Naive thymus-derived CD4-positive, alpha-beta T cell (primary cell): ENCODE measurements at regions not wholly inside any gene's neighbourhood (a gene's known extent, or its start where the extent isn't known, plus 50 kb on each side); places are given as distances from the start of the nearest gene placed in this dataset.

Source experiments
- ATAC-seq: fragments of 150-1000 bp; cut with Tn5 transposase; 2 replicates; pipeline ENCODE4 v1.10.0; 2021; ENCODE audit warnings: mild to moderate bottlenecking, moderate library complexity
- CTCF ChIA-PET: fragments of 350-600 bp; sonication (Branson Sonifier 250); formaldehyde crosslinking; loops from one replicate; lab custom pipeline; 2021; ENCODE audit warnings: antibody characterized with exemption; lab: Charles Lee
- POLR2A ChIA-PET: fragments of 350-600 bp; sonication (Branson Sonifier 250); formaldehyde crosslinking; loops from one replicate; lab custom pipeline; 2021; ENCODE audit warnings: antibody characterized with exemption, inconsistent platforms; lab: Charles Lee
- DNase-seq, 9 donors: peaks; one replicate each; pipeline versions ENCODE4 v3.0.0 to v3.0.0-alpha.2; 2020 to 2022; ENCODE audit warnings: mixed read lengths in 1 of 9
- H3K27ac ChIP-seq: one replicate; pipeline ENCODE4 v1.7.0; 2013; ENCODE audit warnings: mild to moderate bottlenecking, low read depth, low read length, moderate library complexity
- H3K27me3 ChIP-seq, 2 donors: one replicate each; pipeline ENCODE4 v1.7.0; 2013; ENCODE audit warnings: low read length in 2 of 2, mild to moderate bottlenecking in 2 of 2, moderate library complexity in 2 of 2; ENCODE audit not compliant: control insufficient read depth in 2 of 2, insufficient read depth in 2 of 2
- H3K36me3 ChIP-seq, 3 experiments: 1 replicate in 2 of 3; 2 replicates in 1 of 3; pipeline ENCODE4 v1.7.0; 2013; ENCODE audit warnings: low read length in 3 of 3, mild to moderate bottlenecking in 3 of 3, moderate library complexity in 1 of 3; ENCODE audit not compliant: insufficient read depth in 3 of 3, control insufficient read depth in 2 of 3
- H3K4me1 ChIP-seq, 2 donors: one replicate each; pipeline ENCODE4 v1.7.0; 2013; ENCODE audit warnings: low read length in 2 of 2, mild to moderate bottlenecking in 2 of 2, moderate library complexity in 1 of 2; ENCODE audit not compliant: control insufficient read depth in 2 of 2, insufficient read depth in 2 of 2
- H3K4me3 ChIP-seq: 2 replicates; pipeline ENCODE4 v1.7.0; 2013; ENCODE audit warnings: mild to moderate bottlenecking, low read length
- H3K9me3 ChIP-seq, 3 experiments: 1 replicate in 2 of 3; 2 replicates in 1 of 3; pipeline ENCODE4 v1.7.0; 2013; ENCODE audit warnings: low read length in 3 of 3; ENCODE audit not compliant: control insufficient read depth in 2 of 3
- H3K27ac Mint-ChIP-seq, 9 donors: one replicate each; pipeline ENCODE4 v1.8.0; 2020 to 2022; ENCODE audit warnings: mixed read lengths in 9 of 9, mild to moderate bottlenecking in 8 of 9, moderate library complexity in 5 of 9, inconsistent platforms in 2 of 9
- H3K27me3 Mint-ChIP-seq, 5 donors: one replicate each; pipeline ENCODE4 v1.8.0; 2021 to 2022; ENCODE audit warnings: mixed read lengths in 5 of 5, mild to moderate bottlenecking in 1 of 5
- H3K36me3 Mint-ChIP-seq, 5 donors: one replicate each; pipeline ENCODE4 v1.8.0; 2020 to 2022; ENCODE audit warnings: mixed read lengths in 5 of 5, mild to moderate bottlenecking in 3 of 5, inconsistent platforms in 1 of 5
- H3K4me1 Mint-ChIP-seq, 7 donors: one replicate each; pipeline ENCODE4 v1.8.0; 2020 to 2022; ENCODE audit warnings: mixed read lengths in 7 of 7, mild to moderate bottlenecking in 3 of 7, inconsistent platforms in 1 of 7
- H3K4me3 Mint-ChIP-seq, 10 donors: one replicate each; pipeline ENCODE4 v1.8.0; 2020 to 2022; ENCODE audit warnings: mild to moderate bottlenecking in 10 of 10, mixed read lengths in 10 of 10, moderate library complexity in 6 of 10, inconsistent platforms in 2 of 10
- H3K9me3 Mint-ChIP-seq, 11 donors: one replicate each; pipeline ENCODE4 v1.8.0; 2020 to 2022; ENCODE audit warnings: mixed read lengths in 11 of 11, mild to moderate bottlenecking in 4 of 11, inconsistent platforms in 1 of 11, moderate library complexity in 1 of 11
- intact Hi-C, 2 donors: fragments of 100-400 bp; cut with micrococcal nuclease; formaldehyde crosslinking; loops; one replicate each; pipeline ENCODE4 v1.15.1; 2023

DNA sequence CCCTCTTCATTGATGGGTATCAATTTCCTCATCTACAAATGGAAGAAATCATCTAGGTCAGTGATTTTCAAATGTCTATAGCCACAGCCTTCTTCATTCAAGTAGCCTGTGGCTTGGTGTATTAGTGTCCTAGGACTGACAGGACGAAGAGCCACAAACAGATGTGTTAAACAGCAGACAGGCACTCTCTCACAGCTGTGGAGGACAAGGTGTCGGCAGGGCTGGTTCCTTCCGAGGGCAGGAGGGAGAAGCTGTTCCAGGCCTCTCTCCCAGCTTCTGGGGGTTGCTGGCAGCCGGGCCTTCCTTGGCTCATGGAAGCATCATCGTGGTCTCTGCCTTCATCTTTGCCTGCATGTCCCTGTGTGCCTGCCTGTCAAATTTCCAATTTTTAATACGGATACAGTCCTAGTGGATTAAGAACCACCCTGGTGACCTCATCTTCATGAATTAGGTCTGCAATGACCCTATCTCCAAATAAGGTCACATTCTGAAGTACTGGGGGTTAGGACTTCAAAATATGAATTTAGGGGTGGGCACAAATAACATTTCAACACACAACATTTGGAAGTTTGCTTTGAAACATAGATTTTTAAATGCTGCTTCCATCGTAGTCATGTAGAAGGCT is 86.5 kb downstream of the PTGR3 start:
- H3K27ac Mint-ChIP-seq, result no peak overlapping the region
- peaks cover 0 to 2% (median 0%) of the 10 kb centered on the region in 11 donors for H3K9me3 Mint-ChIP-seq
- no peak overlapping the region for H3K4me3 Mint-ChIP-seq
- Histone ChIP-seq H3K27me3 (no peaks in the 10 kb centered on the region), H3K4me3 (no peak overlapping the region), H3K9me3 (no peaks in the 10 kb centered on the region), H3K36me3 (no peaks in the 10 kb centered on the region), H3K27ac (no peak overlapping the region), H3K4me1 (no peaks in the 10 kb centered on the region)
- no peaks in the 10 kb centered on the region for H3K27me3 Mint-ChIP-seq
- intact Hi-C loops, result no loop called here
- ATAC-seq (no peak), DNase-seq (no peak)
- H3K4me1 Mint-ChIP-seq, result peaks cover 0 to 8% (median 3%) of the 10 kb centered on the region in 7 donors
- H3K36me3 Mint-ChIP-seq, result no peaks in the 10 kb centered on the region
- POLR2A ChIA-PET, result no interaction called here
- CTCF ChIA-PET, result no interaction called here

DNA sequence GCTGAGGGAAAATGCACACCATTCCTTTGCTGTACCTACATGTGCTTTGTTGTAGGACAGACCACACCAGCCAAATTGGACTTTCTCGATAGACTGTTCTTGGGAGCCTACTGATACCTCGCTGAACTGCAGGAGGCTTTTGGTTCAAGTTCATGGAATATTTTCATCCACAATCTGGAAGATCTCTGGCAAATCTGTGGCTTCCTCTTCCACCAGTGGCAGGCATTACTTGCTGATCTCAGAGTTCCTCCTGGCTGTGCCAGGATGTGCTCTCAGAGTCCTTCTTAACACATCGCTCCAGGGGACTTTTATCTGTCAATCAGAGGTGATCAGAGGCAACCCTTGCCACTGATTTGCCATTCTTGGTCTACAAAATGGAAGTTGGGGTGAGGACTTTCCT is 87.7 kb downstream of the PTGR3 start:
- CTCF ChIA-PET, result no interaction called here
- no peak for ATAC-seq
- Mint-ChIP-seq H3K4me1 (peaks cover 0 to 4% (median 2%) of the 10 kb centered on the region in 7 donors), H3K36me3 (no peaks in the 10 kb centered on the region), H3K27me3 (no peaks in the 10 kb centered on the region), H3K27ac (no peak overlapping the region), H3K9me3 (peaks cover 0 to 2% (median 0%) of the 10 kb centered on the region in 11 donors), H3K4me3 (no peak overlapping the region)
- intact Hi-C loops, result no loop called here
- Histone ChIP-seq H3K36me3 (no peaks in the 10 kb centered on the region), H3K27ac (no peak overlapping the region), H3K4me1 (no peaks in the 10 kb centered on the region), H3K4me3 (no peak overlapping the region), H3K9me3 (no peaks in the 10 kb centered on the region), H3K27me3 (no peaks in the 10 kb centered on the region)
- DNase-seq, result no peak
- POLR2A ChIA-PET, result no interaction called here

DNA sequence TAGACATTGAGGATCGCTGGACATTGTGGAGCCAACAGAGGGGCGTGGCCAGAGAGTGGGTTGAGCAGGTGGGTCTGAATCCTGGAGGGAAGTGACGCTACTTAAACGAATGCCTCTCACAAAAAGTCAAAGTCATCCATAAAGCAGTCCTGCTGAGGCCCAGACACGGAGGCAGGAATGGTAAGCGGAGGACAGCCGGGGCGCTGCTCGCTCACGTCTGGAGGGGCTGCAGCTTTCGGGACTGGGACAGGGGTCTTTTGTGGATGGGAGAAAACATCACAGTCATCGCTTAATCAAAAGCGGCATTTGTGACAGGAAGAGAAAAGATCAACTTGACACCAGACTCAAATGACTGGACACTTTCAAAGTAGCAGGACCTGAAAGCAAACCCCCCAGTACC is 88.4 kb downstream of the PTGR3 start:
- no peaks in the 10 kb centered on the region for H3K4me1 ChIP-seq
- ChIA-PET POLR2A (no interaction called here), CTCF (no interaction called here)
- DNase-seq (no peak), ATAC-seq (no peak)
- no peaks in the 10 kb centered on the region for H3K36me3 ChIP-seq
- Mint-ChIP-seq H3K4me3 (no peak overlapping the region), H3K4me1 (no peaks in the 10 kb centered on the region), H3K27ac (peak overlapping the region in 1 of 9 donors; percentile 8), H3K36me3 (no peaks in the 10 kb centered on the region), H3K27me3 (peaks cover 0 to 6% (median 0%) of the 10 kb centered on the region in 5 donors), H3K9me3 (peaks cover 0 to 2% (median 0%) of the 10 kb centered on the region in 11 donors)
- no peak overlapping the region for H3K27ac ChIP-seq
- no peaks in the 10 kb centered on the region for H3K27me3 ChIP-seq
- intact Hi-C loops, result no loop called here
- no peak overlapping the region for H3K4me3 ChIP-seq
- no peaks in the 10 kb centered on the region for H3K9me3 ChIP-seq

DNA sequence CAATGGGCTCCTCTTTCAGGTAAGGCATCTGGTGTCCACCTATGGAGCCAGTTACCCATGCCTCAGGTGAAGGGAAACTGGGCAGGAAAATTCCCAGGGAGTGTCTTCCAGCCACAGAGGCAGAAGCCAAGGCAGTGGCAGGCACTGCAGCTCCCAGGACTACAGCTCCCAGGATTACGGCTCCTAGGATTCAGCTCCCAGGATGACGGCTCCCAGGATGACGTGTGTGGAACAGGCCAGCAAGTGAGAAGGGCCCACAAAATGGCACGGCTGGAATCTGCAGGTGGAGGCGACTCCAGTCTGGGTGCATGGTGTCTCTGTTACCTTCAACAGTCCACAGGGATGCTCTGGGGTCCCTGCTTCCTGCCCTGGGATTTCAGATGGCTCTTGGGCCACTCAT is 92.1 kb downstream of the PTGR3 start:
- Histone ChIP-seq H3K27me3 (no peaks in the 10 kb centered on the region), H3K27ac (no peak overlapping the region), H3K4me3 (no peak overlapping the region), H3K9me3 (no peaks in the 10 kb centered on the region), H3K36me3 (no peaks in the 10 kb centered on the region), H3K4me1 (no peaks in the 10 kb centered on the region)
- DNase-seq (no peak), ATAC-seq (no peak)
- intact Hi-C loops, result no loop called here
- Mint-ChIP-seq H3K27me3 (peaks cover 0 to 7% (median 0%) of the 10 kb centered on the region in 5 donors), H3K27ac (no peak overlapping the region), H3K4me1 (peaks cover 0 to 8% (median 6%) of the 10 kb centered on the region in 7 donors), H3K36me3 (no peaks in the 10 kb centered on the region), H3K4me3 (no peak overlapping the region), H3K9me3 (peaks cover 0 to 4% (median 0%) of the 10 kb centered on the region in 11 donors)
- POLR2A ChIA-PET, result no interaction called here
- CTCF ChIA-PET, result interaction anchor here (0.6 kb wide), 1 partner anchor 190 kb away, joined by 3 read pairs; no protein-coding TSS in a partner anchor

DNA sequence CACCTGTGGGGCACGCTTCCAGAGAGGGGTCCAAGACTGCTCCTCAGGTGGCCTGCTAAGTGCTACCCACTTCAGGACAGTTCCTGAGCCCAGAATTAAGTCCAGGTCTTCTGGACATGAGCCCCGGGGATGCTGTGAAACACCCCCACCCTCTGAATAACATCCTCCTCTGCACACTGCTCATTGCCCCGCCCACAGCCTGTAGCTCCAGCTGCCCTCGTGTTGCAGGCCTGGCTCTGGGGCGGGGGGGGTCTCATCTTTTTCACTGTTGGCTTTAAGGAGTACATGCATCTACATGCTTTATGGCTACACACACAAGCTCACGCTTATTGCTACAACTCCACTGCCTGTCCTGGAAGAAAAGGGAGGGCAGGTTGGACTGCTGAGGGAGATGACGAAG is 92.8 kb downstream of the PTGR3 start:
- ChIA-PET CTCF (no interaction called here), POLR2A (no interaction called here)
- no peak overlapping the region for H3K4me3 ChIP-seq
- H3K36me3 ChIP-seq, result no peaks in the 10 kb centered on the region
- peaks cover 0 to 8% (median 6%) of the 10 kb centered on the region in 7 donors for H3K4me1 Mint-ChIP-seq
- ATAC-seq (no peak), DNase-seq (no peak)
- H3K27me3 Mint-ChIP-seq, result peaks cover 0 to 7% (median 0%) of the 10 kb centered on the region in 5 donors
- H3K4me1 ChIP-seq, result no peaks in the 10 kb centered on the region
- peaks cover 0 to 4% (median 0%) of the 10 kb centered on the region in 11 donors for H3K9me3 Mint-ChIP-seq
- no peak overlapping the region for H3K4me3 Mint-ChIP-seq
- no peak overlapping the region for H3K27ac ChIP-seq
- no peak overlapping the region for H3K27ac Mint-ChIP-seq
- no peaks in the 10 kb centered on the region for H3K9me3 ChIP-seq
- intact Hi-C loops, result no loop called here
- H3K27me3 ChIP-seq, result no peaks in the 10 kb centered on the region
- H3K36me3 Mint-ChIP-seq, result no peaks in the 10 kb centered on the region

DNA sequence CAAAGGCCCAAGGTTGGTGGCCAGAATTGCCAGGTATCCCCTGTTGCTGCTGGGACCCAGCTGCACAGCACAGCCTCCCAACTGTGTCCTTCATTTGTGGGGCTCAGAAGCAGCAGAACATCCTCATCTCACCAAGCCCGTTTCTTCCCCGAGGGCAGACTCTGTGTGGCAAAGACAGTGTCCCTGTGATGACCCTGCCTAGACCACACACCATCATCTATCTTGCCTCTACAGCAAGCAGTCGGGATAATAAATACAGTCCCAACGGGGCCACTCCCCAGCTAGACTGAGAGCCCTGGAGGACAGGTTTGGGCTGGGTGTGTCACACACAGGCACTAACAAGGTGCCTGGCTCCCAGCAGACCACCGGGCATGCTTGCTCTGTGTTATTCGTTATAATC is 93.4 kb downstream of the PTGR3 start:
- H3K4me3 Mint-ChIP-seq, result no peak overlapping the region
- no peaks in the 10 kb centered on the region for H3K9me3 ChIP-seq
- no peak overlapping the region for H3K27ac ChIP-seq
- CTCF ChIA-PET, result no interaction called here
- H3K36me3 ChIP-seq, result no peaks in the 10 kb centered on the region
- H3K9me3 Mint-ChIP-seq, result peaks cover 0 to 4% (median 0%) of the 10 kb centered on the region in 11 donors
- H3K27ac Mint-ChIP-seq, result peak overlapping the region in 1 of 9 donors; percentile 4
- no peaks in the 10 kb centered on the region for H3K27me3 ChIP-seq
- no peaks in the 10 kb centered on the region for H3K36me3 Mint-ChIP-seq
- peaks cover 0 to 8% (median 6%) of the 10 kb centered on the region in 7 donors for H3K4me1 Mint-ChIP-seq
- POLR2A ChIA-PET, result no interaction called here
- intact Hi-C loops, result no loop called here
- DNase-seq, result no peak
- H3K27me3 Mint-ChIP-seq, result peaks cover 0 to 7% (median 0%) of the 10 kb centered on the region in 5 donors
- ATAC-seq, result no peak
- no peaks in the 10 kb centered on the region for H3K4me1 ChIP-seq
- H3K4me3 ChIP-seq, result no peak overlapping the region
